SJSA1 (cell line): ENCODE measurements at regions not wholly inside any gene's neighbourhood (a gene's known extent, or its start where the extent isn't known, plus 50 kb on each side); places are given as distances from the start of the nearest gene placed in this dataset.
A peak's percentile ranks its signal among the peaks of the same experiment; 100 is the strongest.

Experiments used
- DNase-seq, 2 experiments: peaks; one replicate each; pipeline ENCODE4 v3.0.0-alpha.2; 2015 to 2020; ENCODE audit warnings: low spot score in 2 of 2, low read depth in 1 of 2
- H3K27ac ChIP-seq: fragments of 250-450 bp; sonication (Bioruptor Pico); 2 replicates; pipeline ENCODE4 v1.5.1; 2020; ENCODE audit warnings: mild to moderate bottlenecking, moderate library complexity
- H3K27me3 ChIP-seq: fragments of 250-450 bp; sonication (Bioruptor Pico); replicated peaks from 2 replicates; pipeline ENCODE4 v1.5.1; 2020; ENCODE audit warnings: mild to moderate bottlenecking, moderate library complexity
- H3K36me3 ChIP-seq: fragments of 250-450 bp; sonication (Bioruptor Pico); 2 replicates; pipeline ENCODE4 v1.5.1; 2020; ENCODE audit warnings: mild to moderate bottlenecking
- H3K4me1 ChIP-seq: fragments of 250-450 bp; sonication (Bioruptor Pico); replicated peaks from 2 replicates; pipeline ENCODE4 v1.6.1; 2021; ENCODE audit warnings: mild to moderate bottlenecking
- H3K4me3 ChIP-seq: fragments of 250-450 bp; sonication (Bioruptor Pico); 2 replicates; pipeline ENCODE4 v1.5.1; 2020; ENCODE audit warnings: mild to moderate bottlenecking
- H3K9me3 ChIP-seq: fragments of 250-450 bp; sonication (Bioruptor Pico); replicated peaks from 2 replicates; pipeline ENCODE4 v1.5.1; 2020; ENCODE audit warnings: mild to moderate bottlenecking

DNA sequence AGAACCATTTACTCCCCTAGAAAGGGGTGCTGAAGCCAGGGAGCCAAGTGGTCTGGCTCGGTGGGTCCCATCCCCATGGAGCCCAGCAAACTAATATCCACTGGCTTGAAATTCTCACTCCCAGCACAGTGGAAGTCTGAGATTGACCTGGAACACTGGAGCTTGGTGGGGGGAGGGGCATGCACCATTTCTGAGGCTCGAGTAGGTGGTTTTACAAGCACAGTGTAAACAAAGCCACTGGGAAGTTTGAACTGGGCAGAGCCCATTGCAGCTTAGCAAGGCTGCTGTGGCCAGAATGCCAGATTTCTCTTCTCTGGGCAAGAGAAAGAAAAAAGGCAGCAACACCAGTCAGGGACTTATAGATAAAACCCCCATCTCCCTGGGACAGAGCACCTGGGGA lies 855.8 kb upstream of the CITED2 start:
- no peak for DNase-seq
- no peaks in the 10 kb centered on the region for H3K9me3 ChIP-seq
- H3K4me1 ChIP-seq, result no peaks in the 10 kb centered on the region
- H3K4me3 ChIP-seq, result no peak overlapping the region
- no peaks in the 10 kb centered on the region for H3K27me3 ChIP-seq
- no peak overlapping the region for H3K27ac ChIP-seq
- no peaks in the 10 kb centered on the region for H3K36me3 ChIP-seq

DNA sequence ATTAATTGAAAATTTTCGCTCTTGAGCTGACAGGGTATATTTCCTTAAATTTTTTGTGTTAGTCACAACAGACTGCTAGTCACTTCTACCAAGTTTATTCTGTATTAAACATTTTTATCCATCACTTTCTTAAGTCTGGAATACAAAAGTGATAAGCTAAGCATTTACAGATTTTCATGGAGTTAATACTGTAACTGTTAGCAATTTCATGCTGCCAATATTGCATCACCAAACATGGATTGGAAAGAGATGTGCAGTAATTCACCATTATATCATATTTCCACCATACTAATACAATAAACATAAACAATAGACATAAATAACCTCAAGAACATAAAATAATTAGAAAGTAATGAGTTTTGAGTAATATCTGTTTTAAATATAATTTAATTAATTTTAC lies 854.0 kb upstream of the CITED2 start:
- no peak overlapping the region for H3K27ac ChIP-seq
- no peaks in the 10 kb centered on the region for H3K27me3 ChIP-seq
- DNase-seq, result no peak
- H3K9me3 ChIP-seq, result no peaks in the 10 kb centered on the region
- H3K4me1 ChIP-seq, result no peaks in the 10 kb centered on the region
- H3K36me3 ChIP-seq, result no peaks in the 10 kb centered on the region
- no peak overlapping the region for H3K4me3 ChIP-seq

DNA sequence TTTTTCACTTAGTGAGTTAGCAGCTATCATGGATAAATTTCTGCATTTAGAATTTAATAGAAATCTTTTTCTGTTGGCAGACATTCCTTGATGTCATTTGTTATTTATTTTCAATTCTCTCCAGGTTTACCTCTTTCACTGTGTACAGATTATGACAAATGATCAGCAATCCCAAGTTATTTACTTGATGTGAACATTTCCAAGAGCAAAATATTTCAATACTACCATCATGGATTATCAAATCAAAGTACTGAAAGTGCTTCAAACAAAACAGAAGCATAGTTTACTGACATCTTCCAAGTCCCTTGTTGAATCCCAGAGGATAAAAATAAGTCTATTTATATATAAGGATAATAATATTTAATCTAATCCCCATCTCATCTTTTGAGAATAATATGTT lies 852.2 kb upstream of the CITED2 start:
- no peaks in the 10 kb centered on the region for H3K4me1 ChIP-seq
- H3K36me3 ChIP-seq, result no peaks in the 10 kb centered on the region
- no peak overlapping the region for H3K4me3 ChIP-seq
- no peak for DNase-seq
- H3K9me3 ChIP-seq, result no peaks in the 10 kb centered on the region
- no peak overlapping the region for H3K27ac ChIP-seq
- no peaks in the 10 kb centered on the region for H3K27me3 ChIP-seq

DNA sequence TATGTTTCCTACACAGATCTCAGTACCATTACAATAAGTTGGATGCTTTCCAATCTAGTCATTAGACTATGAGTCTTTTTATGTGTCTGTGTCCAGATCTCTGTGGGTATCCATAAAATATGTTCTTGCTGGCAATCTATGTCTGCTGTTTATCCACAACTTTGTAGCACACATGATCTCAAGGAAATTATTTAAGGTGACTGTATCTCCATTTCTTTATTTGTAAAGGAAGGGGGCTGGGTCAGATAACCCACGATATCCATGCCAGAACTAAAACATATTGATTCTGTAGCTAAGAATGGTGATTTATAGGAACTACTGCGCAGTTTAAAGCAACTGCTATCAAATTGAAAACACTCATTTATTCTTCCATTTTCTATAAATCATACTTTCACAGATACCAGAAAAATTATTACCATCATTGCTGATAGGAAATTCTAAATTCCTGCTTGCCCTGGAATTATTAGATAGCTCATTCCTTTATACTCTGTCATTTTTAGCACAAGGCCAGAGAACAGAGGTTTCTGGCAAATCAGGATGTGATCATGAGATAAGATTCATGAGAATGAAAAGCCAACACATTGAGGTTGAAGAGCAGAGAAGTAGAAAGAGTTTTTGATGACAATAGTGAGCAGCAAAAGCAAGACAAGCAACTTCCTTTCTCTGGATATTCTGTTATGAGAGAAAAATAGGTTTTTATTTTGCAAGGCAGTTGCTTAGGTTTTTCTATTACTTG lies 851.4 kb upstream of the CITED2 start:
- no peak for DNase-seq
- H3K36me3 ChIP-seq, result no peaks in the 10 kb centered on the region
- H3K27me3 ChIP-seq, result no peaks in the 10 kb centered on the region
- no peak overlapping the region for H3K4me3 ChIP-seq
- H3K9me3 ChIP-seq, result no peaks in the 10 kb centered on the region
- no peaks in the 10 kb centered on the region for H3K4me1 ChIP-seq
- H3K27ac ChIP-seq, result no peak overlapping the region

DNA sequence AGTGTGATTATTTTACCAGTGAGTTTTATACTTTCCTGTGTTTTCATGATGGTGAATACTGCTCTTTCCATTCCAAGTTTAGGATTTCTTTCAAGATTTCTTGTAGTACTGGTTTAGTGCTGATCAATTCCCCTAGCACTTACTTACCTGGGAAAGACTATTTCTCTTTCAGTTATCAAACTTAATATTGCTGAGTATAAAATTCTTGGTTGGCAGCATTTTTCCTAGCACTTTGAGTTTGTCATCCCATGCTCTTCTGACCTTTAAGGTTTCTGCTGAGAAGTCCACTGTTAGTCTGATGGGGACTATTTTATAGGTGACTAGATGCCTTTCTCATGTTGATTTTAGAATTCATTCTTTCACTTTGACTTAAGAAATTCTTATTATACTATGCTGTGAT lies 842.8 kb upstream of the CITED2 start:
- no peak overlapping the region for H3K4me3 ChIP-seq
- no peak overlapping the region for H3K27ac ChIP-seq
- H3K4me1 ChIP-seq, result no peaks in the 10 kb centered on the region
- DNase-seq, result no peak
- H3K36me3 ChIP-seq, result no peaks in the 10 kb centered on the region
- no peaks in the 10 kb centered on the region for H3K9me3 ChIP-seq
- H3K27me3 ChIP-seq, result no peaks in the 10 kb centered on the region

DNA sequence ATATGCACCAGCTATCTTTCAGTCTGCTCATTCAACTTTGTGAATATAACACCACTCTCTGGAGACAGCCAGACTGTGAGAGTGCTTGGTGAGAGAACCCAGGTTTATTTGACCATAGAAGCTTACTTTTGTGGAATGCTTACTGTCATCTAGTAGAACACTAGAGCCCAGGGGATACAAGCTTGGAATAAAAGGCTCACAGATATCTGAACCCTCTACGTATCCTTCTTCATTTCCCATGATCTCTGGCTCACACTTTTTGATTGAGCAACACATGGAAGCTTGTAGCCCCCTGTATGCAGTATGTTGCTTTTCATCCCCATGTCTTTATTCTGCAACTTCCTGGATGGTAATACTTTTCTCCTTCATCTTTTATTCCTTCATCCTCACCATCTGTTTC lies 835.3 kb upstream of the CITED2 start:
- Histone ChIP-seq H3K27ac (no peak overlapping the region), H3K9me3 (no peaks in the 10 kb centered on the region), H3K4me1 (no peaks in the 10 kb centered on the region; the same call in 1 of the 2 replicates), H3K4me3 (no peak overlapping the region), H3K27me3 (no peaks in the 10 kb centered on the region), H3K36me3 (no peaks in the 10 kb centered on the region)
- DNase-seq, result no peak

DNA sequence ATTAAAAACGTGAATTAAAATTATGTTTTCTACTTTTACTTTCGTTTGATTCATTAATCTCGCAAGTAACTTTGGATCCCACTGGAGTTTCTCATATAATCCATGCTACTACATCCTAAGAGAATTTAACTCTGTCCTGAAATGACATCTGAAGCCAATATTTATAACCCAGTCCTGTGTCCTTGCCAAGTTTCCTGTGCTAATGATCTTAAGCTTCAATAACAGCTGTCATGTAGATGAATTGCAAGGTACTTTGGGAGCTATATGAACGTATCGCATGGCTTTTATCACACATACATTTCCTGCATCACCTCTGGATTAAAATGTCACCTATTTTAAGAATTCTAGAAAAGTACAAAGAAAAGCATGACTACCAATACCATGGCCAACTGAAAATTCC lies 833.8 kb upstream of the CITED2 start:
- Histone ChIP-seq H3K27me3 (no peaks in the 10 kb centered on the region), H3K36me3 (no peaks in the 10 kb centered on the region), H3K4me1 (peaks cover 13% of the 10 kb centered on the region), H3K4me3 (no peak overlapping the region), H3K27ac (no peak overlapping the region), H3K9me3 (no peaks in the 10 kb centered on the region)
- no peak for DNase-seq

DNA sequence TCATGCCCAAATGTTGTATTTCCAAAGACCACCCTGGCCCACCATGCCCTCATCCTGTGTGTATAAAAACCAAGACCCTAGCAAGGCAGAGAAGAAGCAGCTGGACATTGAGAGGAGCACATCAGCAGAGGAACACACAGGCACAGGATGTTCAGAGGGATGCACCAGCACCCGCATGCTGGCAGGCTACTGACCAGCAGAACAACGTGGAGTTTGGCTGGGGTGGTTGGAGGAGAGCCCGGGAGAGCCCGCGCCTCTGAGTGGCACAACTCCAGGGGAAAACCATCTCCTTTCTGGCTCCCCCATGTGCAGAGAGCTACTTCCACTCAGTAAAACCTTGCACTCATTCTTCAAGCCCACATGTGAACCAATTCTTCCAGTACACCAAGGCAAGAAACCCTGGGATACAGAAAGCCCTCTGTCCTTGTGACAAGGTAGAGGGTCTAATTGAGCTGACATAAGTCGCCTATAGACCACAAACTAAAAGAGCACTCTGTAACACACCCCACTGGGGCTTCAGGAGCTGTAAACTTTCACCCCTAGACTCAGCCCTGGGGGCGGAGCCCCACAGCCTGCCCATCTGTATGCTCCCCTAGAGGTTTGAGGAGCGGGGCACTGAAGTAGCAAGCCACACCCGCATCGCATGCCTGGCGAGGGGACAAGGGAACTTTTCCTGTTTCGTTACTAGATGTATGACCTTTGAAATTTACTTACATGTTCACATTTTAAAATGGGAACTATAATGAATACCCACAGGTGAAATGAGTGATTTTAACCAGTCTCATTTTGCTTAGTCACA lies 831.5 kb upstream of the CITED2 start:
- Histone ChIP-seq H3K9me3 (no peaks in the 10 kb centered on the region), H3K4me3 (no peak overlapping the region), H3K4me1 (peaks cover 20% of the 10 kb centered on the region), H3K27ac (no peak overlapping the region), H3K36me3 (no peaks in the 10 kb centered on the region), H3K27me3 (no peaks in the 10 kb centered on the region)
- DNase-seq, result no peak

DNA sequence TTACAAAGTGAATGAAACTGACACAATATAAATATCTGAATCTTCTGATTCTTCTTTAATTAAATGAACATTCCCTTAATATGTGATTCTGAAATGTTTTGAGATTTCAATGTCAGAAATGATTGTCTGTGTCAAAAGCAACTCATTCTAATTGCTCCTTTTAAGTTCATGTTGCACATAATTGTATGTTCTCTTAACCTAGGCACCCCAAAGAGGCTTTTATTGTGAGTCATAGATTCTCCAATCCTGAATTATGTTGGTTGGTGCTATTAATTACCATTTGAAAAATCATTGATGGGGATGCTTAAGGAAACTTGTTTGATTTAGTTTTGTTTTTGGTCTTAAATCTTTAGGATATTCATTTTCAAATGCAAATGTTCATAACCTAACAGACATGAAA lies 829.7 kb upstream of the CITED2 start:
- Histone ChIP-seq H3K36me3 (no peaks in the 10 kb centered on the region), H3K4me3 (no peak overlapping the region), H3K27ac (peak overlapping the region; percentile 54), H3K4me1 (peaks cover 20% of the 10 kb centered on the region), H3K27me3 (no peaks in the 10 kb centered on the region), H3K9me3 (no peaks in the 10 kb centered on the region)
- no peak for DNase-seq

DNA sequence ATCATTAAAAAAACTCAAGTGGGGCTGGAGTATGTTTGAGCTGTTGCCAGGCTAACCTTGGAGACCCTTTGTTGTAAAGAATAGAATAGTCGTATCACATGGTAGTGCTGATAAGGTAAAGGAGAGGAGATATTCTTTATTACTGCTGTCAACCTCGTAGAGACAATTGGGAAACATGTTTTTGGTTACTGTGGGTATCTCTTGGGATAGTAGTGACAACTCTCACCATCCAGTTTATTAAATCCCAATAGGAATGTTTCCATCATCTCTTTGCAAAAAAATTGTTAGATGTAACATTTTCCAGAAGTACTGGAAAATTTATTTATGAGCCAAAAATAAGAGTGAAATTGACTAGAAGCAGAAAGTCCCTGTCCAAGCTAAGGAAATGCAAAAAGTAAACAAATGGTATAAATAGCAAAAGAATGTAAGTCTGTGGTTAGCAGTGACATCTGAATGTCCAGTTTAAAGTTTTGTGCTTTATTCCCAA lies 829.3 kb upstream of the CITED2 start:
- Histone ChIP-seq H3K36me3 (no peaks in the 10 kb centered on the region), H3K9me3 (no peaks in the 10 kb centered on the region), H3K4me3 (no peak overlapping the region), H3K27me3 (no peaks in the 10 kb centered on the region), H3K27ac (peak overlapping the region; percentile 54), H3K4me1 (peaks cover 20% of the 10 kb centered on the region)
- peak in 1 of 2 experiments; percentile 75 for DNase-seq

DNA sequence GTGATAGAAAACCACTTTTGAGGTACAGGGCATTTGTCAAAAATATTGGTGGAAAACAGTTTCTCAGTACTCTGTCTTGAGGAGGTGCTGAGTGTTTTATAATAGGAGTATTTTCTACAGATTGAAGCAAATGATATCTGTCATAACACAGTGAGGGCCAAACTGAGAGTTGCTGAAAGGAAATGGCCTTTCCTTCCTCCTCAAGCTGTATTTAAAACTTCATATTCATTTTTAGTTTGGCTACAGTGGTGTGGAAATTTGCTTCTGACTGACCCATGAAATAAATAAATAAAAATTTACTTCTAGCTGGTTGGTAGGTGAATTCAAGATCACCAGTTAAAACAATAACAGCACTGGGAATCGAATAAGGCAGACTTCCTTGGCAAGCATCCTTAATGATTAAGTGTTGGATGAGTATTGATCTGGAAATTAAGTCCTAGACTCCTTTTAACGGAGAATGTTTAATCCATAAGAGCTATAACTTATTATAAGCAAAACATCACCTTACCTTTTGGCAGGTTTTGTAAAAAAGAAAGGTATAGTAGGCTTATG lies 828.6 kb upstream of the CITED2 start:
- no peak overlapping the region for H3K4me3 ChIP-seq
- DNase-seq, result no peak
- peaks cover 20% of the 10 kb centered on the region for H3K4me1 ChIP-seq
- peak overlapping the region; percentile 54 for H3K27ac ChIP-seq
- H3K9me3 ChIP-seq, result no peaks in the 10 kb centered on the region
- no peaks in the 10 kb centered on the region for H3K36me3 ChIP-seq
- no peaks in the 10 kb centered on the region for H3K27me3 ChIP-seq

DNA sequence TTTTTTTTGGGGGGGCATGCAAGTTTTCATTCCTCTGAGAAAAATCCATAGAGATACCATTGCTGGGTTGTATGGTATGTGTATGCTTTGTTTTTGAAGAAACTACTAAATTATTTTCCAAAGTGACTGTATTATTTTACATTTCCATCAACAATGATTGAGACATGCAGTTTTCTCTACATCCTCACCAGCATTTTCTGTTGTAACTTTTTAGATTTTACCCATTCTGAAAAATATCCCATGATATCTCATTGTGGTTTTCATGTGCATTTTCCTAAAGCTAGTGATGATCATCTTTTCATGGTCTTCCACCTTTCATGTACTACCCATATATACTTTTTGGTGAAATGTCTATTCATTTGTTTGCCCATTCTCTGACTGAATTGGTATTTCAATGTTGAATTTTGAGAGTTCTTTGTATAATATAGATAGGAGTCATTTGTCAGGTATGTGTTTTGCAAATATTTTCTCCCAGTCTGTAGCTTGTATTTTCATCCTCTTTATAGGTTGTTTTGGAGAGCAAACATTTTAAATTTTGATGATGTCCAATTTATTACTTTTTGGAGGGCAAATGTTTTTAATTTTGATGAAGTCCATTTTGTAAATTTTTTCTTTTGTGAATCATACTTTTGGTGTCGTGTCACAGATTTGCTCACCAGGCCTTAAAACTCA lies 827.5 kb upstream of the CITED2 start:
- H3K4me1 ChIP-seq, result peaks cover 20% of the 10 kb centered on the region
- H3K36me3 ChIP-seq, result no peaks in the 10 kb centered on the region
- no peak for DNase-seq
- H3K27me3 ChIP-seq, result no peaks in the 10 kb centered on the region
- H3K27ac ChIP-seq, result no peak overlapping the region
- no peak overlapping the region for H3K4me3 ChIP-seq
- no peaks in the 10 kb centered on the region for H3K9me3 ChIP-seq

DNA sequence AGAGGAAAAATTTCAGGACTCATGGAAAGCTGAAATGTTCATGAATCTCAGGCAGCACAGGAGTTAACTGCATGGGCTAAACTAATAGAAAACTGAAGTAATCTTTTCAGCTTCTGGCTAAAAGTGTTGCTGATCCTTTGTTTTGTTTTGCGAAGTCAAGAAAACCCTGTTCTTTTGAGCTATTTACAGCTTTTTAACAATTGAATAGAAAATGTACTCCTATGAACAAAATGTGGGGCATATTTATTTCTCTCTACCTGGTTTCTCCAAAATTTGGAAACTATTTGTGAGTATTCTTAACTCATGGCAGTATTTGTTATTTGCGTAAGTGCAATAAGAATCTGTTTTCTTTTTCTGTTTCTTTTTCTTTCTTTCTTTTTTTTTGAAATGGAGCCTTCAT lies 818.8 kb upstream of the CITED2 start:
- Histone ChIP-seq H3K4me3 (no peak overlapping the region), H3K36me3 (no peaks in the 10 kb centered on the region), H3K27me3 (no peaks in the 10 kb centered on the region), H3K9me3 (peaks cover 3% of the 10 kb centered on the region; the same call in 1 of the 2 replicates), H3K4me1 (no peaks in the 10 kb centered on the region), H3K27ac (no peak overlapping the region)
- no peak for DNase-seq

DNA sequence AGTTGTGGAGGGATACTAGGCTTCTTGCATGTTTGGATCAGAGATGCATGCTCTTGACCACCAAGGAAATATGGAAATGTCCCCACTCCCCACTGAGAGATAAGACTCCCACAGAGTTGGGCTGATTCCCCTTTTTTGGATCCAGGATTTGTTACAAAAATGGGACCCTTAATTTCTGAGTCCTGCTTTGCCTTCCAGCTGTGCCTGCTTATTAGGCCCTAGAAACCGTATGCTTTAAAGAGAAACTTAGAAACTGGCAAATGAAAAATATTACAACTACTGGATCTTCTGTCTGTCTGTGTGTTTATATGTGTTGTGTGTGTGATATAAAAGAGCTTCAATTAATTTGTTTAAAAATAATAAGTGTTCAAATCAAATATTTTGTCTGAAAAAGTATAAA lies 817.6 kb upstream of the CITED2 start:
- Histone ChIP-seq H3K36me3 (no peaks in the 10 kb centered on the region), H3K9me3 (peaks cover 3% of the 10 kb centered on the region; the same call in 1 of the 2 replicates), H3K4me1 (no peaks in the 10 kb centered on the region), H3K4me3 (no peak overlapping the region), H3K27me3 (no peaks in the 10 kb centered on the region), H3K27ac (no peak overlapping the region)
- no peak for DNase-seq
